ENCODE measurements at regions not wholly inside any gene's neighbourhood (a gene's known extent, or its start where the extent isn't known, plus 50 kb on each side); places are given as distances from the start of the nearest gene placed in this dataset.

GRCh38 chr2:198424112-198424511 is 619.7 kb downstream of the PLCL1 start:
- Histone ChIP-seq H3K79me2 (ENCODE audit: low read length) (no peaks in the 10 kb centered on the region), H3K9me2 (replicated peaks; ENCODE audit: low read length) (no peaks in the 10 kb centered on the region), H3F3A (ENCODE audit: low read length, unreplicated experiment) (no peaks in the 10 kb centered on the region), H4K20me1 (ENCODE audit: low read length) (no peaks in the 10 kb centered on the region), H3K4me3 (ENCODE audit: low read length) (no peak overlapping the region), H3K27ac (ENCODE audit: low read length) (no peak overlapping the region), H3K4me2 (ENCODE audit: low read length) (no peak overlapping the region), H3K36me3 (ENCODE audit: low read depth, low read length) (no peaks in the 10 kb centered on the region), H2AFZ (ENCODE audit: low read length) (no peak overlapping the region), H3K9me3 (ENCODE audit: low read length) (no peaks in the 10 kb centered on the region), H3K9ac (ENCODE audit: low read length) (no peak overlapping the region), H3K27me3 (ENCODE audit: low read length) (no peaks in the 10 kb centered on the region), H3K4me1 (ENCODE audit: insufficient read depth, low read length) (no peaks in the 10 kb centered on the region)
- DNase-seq (no peak), ATAC-seq (no peak)
- ChIA-PET POLR2A (ENCODE audit: unreplicated experiment) (interaction anchor here (0.6 kb wide), 1 partner anchor 1913 kb away, joined by 4 read pairs; no protein-coding TSS in a partner anchor), CTCF (no interaction called here)
- TF ChIP-seq EZH2phosphoT487 (IDR thresholded peaks at IDR 0.05; ENCODE audit: borderline replicate concordance, low read length) (no peak), EZH2 (IDR thresholded peaks at IDR 0.05; ENCODE audit: low read length, unreplicated experiment) (no peak), CTCF (conservative IDR thresholded peaks at IDR 0.05; ENCODE audit: low read depth, low read length) (no peak)
- BruUV-seq (replicated peaks), result no TSS peak
- intact Hi-C loops (cut with micrococcal nuclease), result no loop called here

- no peak for ATAC-seq
- no peaks in the 10 kb centered on the region for H3K27me3 ChIP-seq (ENCODE audit: low read length)
- H3F3A ChIP-seq (ENCODE audit: low read length, unreplicated experiment), result no peaks in the 10 kb centered on the region
- H4K20me1 ChIP-seq (ENCODE audit: low read length), result no peaks in the 10 kb centered on the region
- ChIA-PET POLR2A (ENCODE audit: unreplicated experiment) (no interaction called here), CTCF (no interaction called here)
- intact Hi-C loops (cut with micrococcal nuclease), result no loop called here
- H3K4me1 ChIP-seq (ENCODE audit: insufficient read depth, low read length), result no peaks in the 10 kb centered on the region
- no TSS peak for BruUV-seq (replicated peaks)
- H3K4me2 ChIP-seq (ENCODE audit: low read length), result no peak overlapping the region
- TF ChIP-seq EZH2phosphoT487 (IDR thresholded peaks at IDR 0.05; ENCODE audit: borderline replicate concordance, low read length) (no peak), CTCF (conservative IDR thresholded peaks at IDR 0.05; ENCODE audit: low read depth, low read length) (no peak), EZH2 (IDR thresholded peaks at IDR 0.05; ENCODE audit: low read length, unreplicated experiment) (no peak)
- no peak for DNase-seq
- H3K9me3 ChIP-seq (ENCODE audit: low read length), result no peaks in the 10 kb centered on the region
- H3K27ac ChIP-seq (ENCODE audit: low read length), result no peak overlapping the region
- H3K9me2 ChIP-seq (replicated peaks; ENCODE audit: low read length), result no peaks in the 10 kb centered on the region
- H3K4me3 ChIP-seq (ENCODE audit: low read length), result no peak overlapping the region
- no peak overlapping the region for H3K9ac ChIP-seq (ENCODE audit: low read length)
- H3K36me3 ChIP-seq (ENCODE audit: low read depth, low read length), result no peaks in the 10 kb centered on the region
- no peak overlapping the region for H2AFZ ChIP-seq (ENCODE audit: low read length)
- no peaks in the 10 kb centered on the region for H3K79me2 ChIP-seq (ENCODE audit: low read length)
Measured at GRCh38 chr2:198417836-198418235, 613.4 kb downstream of the PLCL1 start.

GRCh38 chr2:198414976-198415375 is 610.6 kb downstream of the PLCL1 start:
- Histone ChIP-seq H3K9ac (ENCODE audit: low read length) (no peak overlapping the region), H4K20me1 (ENCODE audit: low read length) (no peaks in the 10 kb centered on the region), H3K79me2 (ENCODE audit: low read length) (no peaks in the 10 kb centered on the region), H2AFZ (ENCODE audit: low read length) (no peak overlapping the region), H3K4me1 (ENCODE audit: insufficient read depth, low read length) (no peaks in the 10 kb centered on the region), H3K9me3 (ENCODE audit: low read length) (no peaks in the 10 kb centered on the region), H3K36me3 (ENCODE audit: low read depth, low read length) (no peaks in the 10 kb centered on the region), H3F3A (ENCODE audit: low read length, unreplicated experiment) (no peaks in the 10 kb centered on the region), H3K27me3 (ENCODE audit: low read length) (no peaks in the 10 kb centered on the region), H3K27ac (ENCODE audit: low read length) (no peak overlapping the region), H3K4me3 (ENCODE audit: low read length) (no peak overlapping the region), H3K9me2 (replicated peaks; ENCODE audit: low read length) (no peaks in the 10 kb centered on the region), H3K4me2 (ENCODE audit: low read length) (no peak overlapping the region)
- ChIA-PET POLR2A (ENCODE audit: unreplicated experiment) (no interaction called here), CTCF (no interaction called here)
- no peak for TF ChIP-seq EZH2 (IDR thresholded peaks at IDR 0.05; ENCODE audit: low read length, unreplicated experiment)
- TF ChIP-seq EZH2phosphoT487 (IDR thresholded peaks at IDR 0.05; ENCODE audit: borderline replicate concordance, low read length), result no peak
- TF ChIP-seq CTCF (conservative IDR thresholded peaks at IDR 0.05; ENCODE audit: low read depth, low read length), result no peak
- ATAC-seq (no peak), DNase-seq (no peak)
- intact Hi-C loops (cut with micrococcal nuclease), result no loop called here
- BruUV-seq (replicated peaks), result no TSS peak

Data from PC-3 (cell line).